Panc1 (cell line): ENCODE measurements at regions not wholly inside any gene's neighbourhood (a gene's known extent, or its start where the extent isn't known, plus 50 kb on each side); places are given as distances from the start of the nearest gene placed in this dataset.

ENCODE experiments used
- CTCF ChIP-seq: fragments of 450-650 bp; IDR thresholded peaks from 2 replicates; pipeline ENCODE4 v1.5.1; 2017; ENCODE audit warnings: mild to moderate bottlenecking
- POLR2AphosphoS5 ChIP-seq: IDR thresholded peaks from 2 replicates; pipeline ENCODE4 v1.6.1; 2012; ENCODE audit warnings: mild to moderate bottlenecking, low read depth, low read length, moderate library complexity
- REST ChIP-seq, 2 experiments: IDR thresholded peaks; 2 replicates each; pipeline ENCODE4 v1.6.1; 2011 to 2012; ENCODE audit warnings: low read depth in 2 of 2, control low read depth in 1 of 2, low read length in 1 of 2, mild to moderate bottlenecking in 1 of 2, moderate library complexity in 1 of 2; ENCODE audit not compliant: insufficient read depth in 1 of 2
- TCF7L2 ChIP-seq: IDR thresholded peaks from 2 replicates; pipeline ENCODE4 v1.6.1; 2011; ENCODE audit warnings: mild to moderate bottlenecking, low read depth, low read length, inconsistent platforms

- TF ChIP-seq CTCF: no peak
- TF ChIP-seq REST (IDR thresholded peaks at IDR 0.05; ENCODE audit: insufficient read depth in 1 of 2, low read depth in 2 of 2, low read length in 1 of 2): no peak
- no peak for TF ChIP-seq POLR2AphosphoS5
- no peak for TF ChIP-seq TCF7L2
These were observed 105.6 kb upstream of the LIFR start for GRCh38 chr5:38662090-38662489.
